GM18873 (cell line): ENCODE measurements at regions not wholly inside any gene's neighbourhood (a gene's known extent, or its start where the extent isn't known, plus 50 kb on each side); places are given as distances from the start of the nearest gene placed in this dataset.

ENCODE experiments used
- ATAC-seq: cut with Tn5 transposase; IDR thresholded peaks from one replicate; pipeline ENCODE4 v1.9.1; 2021; ENCODE audit warnings: mild to moderate bottlenecking, moderate library complexity, moderate number of reproducible peaks; ENCODE audit not compliant: unreplicated experiment, low FRiP score

DNA sequence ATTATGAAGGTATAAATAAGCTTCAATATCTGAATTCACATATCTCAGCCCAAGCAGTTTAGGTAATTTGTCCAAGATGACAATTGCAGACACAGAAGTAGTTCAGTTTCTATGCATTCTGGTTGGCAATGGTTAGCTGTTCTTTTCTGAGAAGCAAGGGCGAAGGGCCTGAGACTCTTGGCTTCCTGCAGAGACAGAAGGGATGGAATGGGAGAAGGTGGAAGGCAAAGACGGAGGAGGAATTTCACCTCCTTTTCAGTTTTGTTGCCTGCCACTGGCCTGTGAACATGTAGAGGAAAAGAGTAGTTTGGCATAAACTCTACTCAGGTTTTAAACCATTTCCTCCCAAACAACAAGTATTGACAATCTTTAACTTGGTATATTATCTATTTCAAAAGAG lies 180.7 kb upstream of the HS3ST5 start:
- ATAC-seq = no peak

DNA sequence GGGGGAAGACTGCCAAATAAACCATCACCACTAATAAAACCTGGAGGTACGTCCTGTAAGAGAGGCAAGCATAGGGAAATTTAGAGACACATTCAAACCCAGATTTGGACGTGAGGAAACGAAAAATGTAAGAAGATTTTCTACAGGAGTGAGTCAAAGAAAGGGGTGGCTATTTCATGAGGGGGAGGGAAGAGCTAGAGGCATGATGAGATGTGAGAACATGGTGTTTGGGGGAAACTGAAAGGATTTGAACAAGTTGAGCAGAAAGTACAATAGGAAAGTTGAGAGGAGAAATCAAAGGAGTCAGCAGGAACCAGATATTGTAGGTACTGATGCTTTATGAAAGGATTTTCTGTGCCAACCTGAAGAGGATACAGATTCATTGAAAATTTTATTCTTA lies 179.1 kb upstream of the HS3ST5 start:
- ATAC-seq = no peak

DNA sequence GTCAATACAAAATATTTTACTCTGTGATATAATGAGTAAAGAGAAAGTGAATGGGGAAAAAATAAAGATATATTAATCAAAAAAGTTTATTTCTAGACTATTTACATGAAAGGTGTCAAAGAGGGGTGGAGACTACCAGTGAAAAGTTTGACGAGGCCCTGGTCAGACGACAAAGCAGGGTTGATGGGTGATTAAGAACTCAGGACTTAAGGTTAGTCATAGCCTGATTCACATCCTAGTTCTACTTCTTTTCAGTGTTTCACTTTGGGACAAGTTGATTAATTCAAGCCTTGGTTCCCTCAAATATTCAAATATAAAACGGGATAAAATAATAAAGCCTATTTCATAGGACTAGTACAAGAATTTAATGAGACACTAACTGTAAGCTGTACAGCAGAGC lies 178.2 kb upstream of the HS3ST5 start:
- ATAC-seq = no peak

DNA sequence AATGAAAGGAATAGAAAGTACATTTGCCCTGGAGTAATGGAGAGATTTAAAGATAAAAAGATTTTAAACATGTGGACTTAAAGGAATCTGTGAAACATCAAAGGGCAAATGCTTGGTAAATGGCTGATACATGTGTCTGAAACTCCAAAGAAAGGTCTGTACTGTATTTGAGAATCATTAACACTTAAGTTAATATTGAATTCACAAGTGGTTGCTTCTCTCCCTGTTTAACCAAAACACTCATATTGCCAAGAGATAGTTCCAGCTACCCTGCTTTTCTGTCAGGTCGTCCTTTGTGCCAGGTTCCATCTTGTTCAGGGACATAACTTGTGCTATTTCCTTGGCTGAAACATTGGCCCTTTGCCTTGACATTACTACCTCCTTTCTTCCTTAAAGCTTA lies 171.3 kb upstream of the HS3ST5 start:
- ATAC-seq = no peak

GRCh38 chr6:114471450-114471849 lies 128.6 kb upstream of the HS3ST5 start:
- no peak for ATAC-seq

- ATAC-seq = no peak
Measured at GRCh38 chr6:114467931-114468330, 125.1 kb upstream of the HS3ST5 start.

GRCh38 chr6:114465511-114465910 lies 122.7 kb upstream of the HS3ST5 start:
- no peak for ATAC-seq

DNA sequence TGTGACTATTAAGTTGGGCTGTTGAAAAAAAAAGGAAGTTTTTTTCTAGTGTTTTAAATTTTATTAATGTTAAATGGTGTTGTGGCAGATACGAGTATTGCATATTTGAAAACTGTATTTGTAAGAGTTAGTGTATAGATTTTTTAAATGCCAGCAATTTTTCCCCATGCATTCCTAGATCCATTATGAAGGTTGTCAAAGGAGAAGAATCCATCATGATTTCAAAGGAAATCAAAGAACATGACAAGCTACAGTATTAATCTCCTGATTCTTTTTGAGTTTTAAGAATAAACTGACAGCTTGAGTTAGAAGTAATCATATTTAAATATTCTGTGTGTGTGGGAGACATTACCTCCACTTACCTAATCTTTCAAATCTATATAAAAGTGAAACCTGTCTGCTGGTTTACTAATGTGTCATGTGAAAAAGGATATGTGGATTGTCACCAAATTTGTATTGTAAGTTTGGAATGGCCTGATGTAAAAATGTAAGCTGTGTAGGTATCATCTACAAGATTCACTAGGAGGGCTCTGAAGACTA lies 111.0 kb upstream of the HS3ST5 start:
- ATAC-seq = no peak

DNA sequence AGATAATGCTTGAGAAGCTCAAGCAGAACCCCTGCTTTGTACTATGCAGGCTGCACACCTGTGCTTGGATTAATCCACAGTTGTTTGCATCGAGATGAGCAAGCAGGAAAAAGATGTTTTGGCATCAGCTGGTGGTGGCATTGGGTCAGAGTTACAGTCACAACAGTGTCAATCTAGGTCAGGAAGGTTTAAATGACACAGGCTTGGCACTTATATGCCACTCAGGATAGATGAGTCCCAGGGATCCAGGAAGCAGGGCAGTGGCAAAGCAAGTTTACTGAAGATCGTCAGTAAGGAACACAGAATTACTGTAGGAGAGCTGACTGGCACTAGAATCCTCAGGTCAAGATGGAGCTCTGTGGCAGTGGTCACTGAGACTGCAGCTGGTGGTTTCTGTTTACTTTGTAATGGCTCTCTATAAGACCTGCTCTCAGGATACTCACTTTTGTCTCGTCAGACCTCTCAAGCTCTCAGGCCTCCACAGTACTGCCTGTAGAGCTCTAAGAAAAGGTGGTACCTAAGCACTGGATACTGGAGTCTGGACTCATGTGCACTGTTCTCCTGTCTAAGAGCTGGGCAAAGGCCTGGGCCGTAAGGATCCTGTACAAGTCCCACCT lies 110.1 kb upstream of the HS3ST5 start:
- ATAC-seq = no peak

DNA sequence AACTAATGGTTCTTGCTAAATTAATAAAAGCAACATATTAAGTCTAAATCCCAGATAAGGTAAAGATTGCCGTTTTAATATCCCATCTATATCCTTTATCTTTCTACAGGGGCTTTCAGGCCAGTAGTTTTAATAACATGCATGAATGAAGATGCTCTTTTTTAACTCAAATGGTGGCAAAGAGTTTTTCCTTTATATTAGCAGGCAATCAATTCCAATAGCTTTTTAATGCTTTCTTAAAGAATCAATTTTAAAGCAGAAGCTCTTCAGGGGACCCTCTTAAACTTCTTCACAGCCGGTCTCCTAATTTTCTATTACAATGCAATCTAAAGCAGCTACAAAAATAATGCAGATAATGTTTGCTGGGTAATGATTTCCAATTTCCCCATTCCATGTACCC lies 107.8 kb upstream of the HS3ST5 start:
- ATAC-seq = no peak

- no peak for ATAC-seq
Measured at GRCh38 chr6:114449659-114450058, 106.8 kb upstream of the HS3ST5 start.

- ATAC-seq = no peak
Measured at GRCh38 chr6:114446342-114446741, 103.5 kb upstream of the HS3ST5 start.

DNA sequence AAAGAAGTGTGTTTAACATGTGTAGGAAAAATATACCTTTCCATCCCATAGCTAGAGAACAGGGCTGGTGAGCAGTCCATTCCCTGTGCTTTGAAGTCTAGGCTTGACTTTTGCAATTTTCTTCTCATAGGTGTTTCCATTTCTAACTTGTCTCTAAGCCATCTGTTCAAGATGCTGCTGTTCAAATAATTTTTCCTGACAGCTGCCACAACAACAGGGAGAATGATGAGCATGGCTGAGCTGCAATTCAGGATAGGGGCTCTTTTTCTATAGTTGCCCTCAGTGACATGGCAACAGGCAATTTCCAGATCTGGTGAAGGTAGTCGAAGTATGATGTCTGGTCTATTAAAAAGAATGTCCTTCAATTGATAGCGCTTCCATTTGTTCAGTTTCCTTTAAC lies 103.0 kb upstream of the HS3ST5 start:
- no peak for ATAC-seq

DNA sequence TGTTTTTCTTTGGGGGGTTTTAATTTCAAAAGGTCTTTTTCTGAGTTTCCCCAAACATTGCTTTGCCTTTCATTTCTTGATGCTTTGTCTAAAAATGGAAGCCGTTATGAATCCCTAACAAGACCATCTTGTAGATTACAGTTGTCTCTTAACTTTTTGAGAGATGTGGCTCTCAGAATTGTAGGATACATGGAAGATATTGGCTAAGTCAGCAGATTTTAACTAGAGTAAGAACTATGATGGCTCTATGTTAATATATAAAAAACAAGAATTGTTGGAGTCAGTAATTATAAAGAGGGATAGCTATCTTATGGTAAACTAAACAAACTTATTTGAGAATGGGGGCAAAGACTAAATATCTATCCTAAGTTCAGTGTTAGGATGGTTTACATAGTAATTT lies 96.6 kb upstream of the HS3ST5 start:
- ATAC-seq = no peak

DNA sequence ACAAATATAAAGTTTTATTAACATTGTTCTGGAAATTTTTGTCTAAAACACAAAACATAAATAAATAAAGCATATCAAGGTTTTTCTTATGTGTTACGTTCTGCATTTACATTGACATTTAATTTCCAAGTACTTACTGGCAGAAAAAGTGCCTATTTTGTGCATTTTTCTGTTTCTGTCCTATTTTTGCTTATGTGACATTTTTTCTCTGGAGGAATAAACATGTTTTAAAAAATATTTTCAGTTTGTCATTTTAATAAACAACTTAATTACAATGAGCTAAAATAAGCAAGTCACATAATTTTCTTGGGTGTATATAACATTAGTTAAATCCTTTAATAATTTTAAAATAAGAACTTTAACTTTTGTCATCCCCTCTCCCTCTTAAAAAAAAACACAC lies 94.4 kb upstream of the HS3ST5 start:
- ATAC-seq = no peak

- no peak for ATAC-seq
Measured at GRCh38 chr6:114436691-114437090, 93.9 kb upstream of the HS3ST5 start.

DNA sequence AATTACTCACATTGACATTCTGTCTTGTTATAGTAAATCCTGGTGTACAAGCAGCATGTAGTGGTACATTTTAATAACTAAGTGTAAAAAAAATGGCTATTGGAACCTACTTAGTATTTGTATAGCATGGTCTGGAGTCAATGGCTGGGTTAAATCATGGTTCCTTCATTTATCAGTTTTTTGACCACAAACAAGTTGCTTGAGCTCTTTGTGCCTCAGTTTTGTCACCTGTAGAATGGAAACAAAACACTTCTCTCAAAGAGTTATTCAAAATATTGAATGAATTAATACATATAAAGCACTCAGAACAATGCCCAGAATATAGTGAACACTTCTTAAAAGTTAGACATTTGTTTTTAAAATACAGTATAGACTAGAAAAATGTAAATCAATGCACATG lies 93.2 kb upstream of the HS3ST5 start:
- no peak for ATAC-seq

GRCh38 chr6:114432400-114432799 lies 89.6 kb upstream of the HS3ST5 start:
- no peak for ATAC-seq

DNA sequence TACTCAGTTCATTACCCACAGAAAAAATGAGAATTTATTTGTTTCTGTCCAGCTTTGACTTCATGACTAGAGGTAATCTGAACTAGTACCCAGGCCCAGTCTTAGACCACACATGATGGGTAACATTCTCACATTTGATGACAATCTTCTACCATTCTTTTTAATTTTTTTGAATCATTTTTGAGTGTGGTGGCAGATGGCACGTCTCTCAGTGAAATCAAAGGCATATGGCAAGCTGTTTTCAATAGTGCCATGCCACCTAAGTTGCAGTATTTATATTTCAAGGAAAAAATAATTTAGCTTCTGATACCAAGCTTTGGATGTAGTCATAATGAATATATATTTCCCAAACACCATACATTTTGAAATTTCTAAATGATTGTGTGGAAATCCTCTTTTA lies 88.8 kb upstream of the HS3ST5 start:
- ATAC-seq = no peak

DNA sequence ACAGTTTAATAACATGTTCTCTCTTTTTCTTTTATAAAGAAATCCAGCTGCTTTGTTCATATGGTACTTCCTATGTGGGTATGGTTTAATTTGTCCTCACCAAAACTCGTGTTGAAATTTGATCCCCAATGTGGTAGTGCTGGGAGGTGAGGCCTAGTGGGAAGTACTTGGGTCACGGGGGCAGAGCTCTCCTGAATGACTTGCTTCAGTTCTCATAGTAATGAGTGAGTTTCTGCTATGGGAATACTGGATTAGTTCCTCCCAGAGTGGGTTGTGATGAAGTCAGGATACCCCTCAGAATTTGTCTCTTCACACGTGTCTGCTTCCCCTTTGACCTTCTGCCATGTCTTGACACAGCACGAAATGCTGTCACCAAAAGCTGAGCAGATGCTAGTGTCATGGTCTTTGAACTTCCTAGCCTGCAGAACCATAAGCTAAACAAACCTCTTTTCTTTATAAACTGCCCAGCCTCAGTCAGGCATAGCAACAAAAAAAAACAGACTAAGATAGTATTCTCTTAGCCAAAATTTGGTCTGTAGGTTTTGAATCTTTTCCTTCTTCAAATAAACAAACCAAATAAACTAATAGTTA lies 87.8 kb upstream of the HS3ST5 start:
- ATAC-seq = no peak

- ATAC-seq = no peak
Measured at GRCh38 chr6:114428341-114428740, 85.5 kb upstream of the HS3ST5 start.

DNA sequence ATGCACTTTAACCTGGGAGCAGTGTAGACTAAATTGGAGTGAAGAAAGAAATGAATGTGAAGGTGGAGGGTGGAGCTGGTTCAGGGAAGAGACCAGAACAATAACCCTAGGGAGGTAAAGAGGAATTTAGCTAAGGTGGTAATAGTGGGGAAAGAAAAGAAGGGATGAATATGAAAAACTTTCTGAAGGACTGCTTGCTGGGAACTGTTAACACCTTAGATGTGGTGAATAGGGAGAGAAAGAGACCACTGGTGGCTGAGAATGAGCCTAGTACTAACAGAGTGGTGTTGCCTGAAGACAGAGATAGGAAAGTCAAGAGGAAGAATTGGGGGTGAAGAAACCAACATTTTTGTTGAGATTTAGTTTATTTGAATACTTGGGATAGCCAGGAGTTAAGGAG lies 78.4 kb upstream of the HS3ST5 start:
- ATAC-seq = no peak
